Medulla oblongata (tissue), 1 donor: ENCODE measurements at regions not wholly inside any gene's neighbourhood (a gene's known extent, or its start where the extent isn't known, plus 50 kb on each side); places are given as distances from the start of the nearest gene placed in this dataset.

ENCODE experiments used
- DNase-seq: peaks from one replicate; pipeline ENCODE4 v3.0.0-alpha.2; 2015; ENCODE audit errors: extremely low spot score

- DNase-seq: no peak
Observed at GRCh38 chr6:121998631-121999030, 400.8 kb upstream of the HSF2 start.

GRCh38 chr6:121999456-122000065 is 399.9 kb upstream of the HSF2 start:
- no peak for DNase-seq

GRCh38 chr6:122005661-122006060 is 393.8 kb upstream of the HSF2 start:
- DNase-seq: no peak

GRCh38 chr6:122007339-122007738 is 392.1 kb upstream of the HSF2 start:
- DNase-seq: no peak

GRCh38 chr6:122008101-122008999 is 391.1 kb upstream of the HSF2 start:
- DNase-seq: no peak

- no peak for DNase-seq
Observed at GRCh38 chr6:122009000-122009350, 390.5 kb upstream of the HSF2 start.

GRCh38 chr6:122012578-122012977 is 386.9 kb upstream of the HSF2 start:
- DNase-seq: no peak

GRCh38 chr6:122014961-122015360 is 384.5 kb upstream of the HSF2 start:
- no peak for DNase-seq

GRCh38 chr6:122020588-122021264 is 378.7 kb upstream of the HSF2 start:
- DNase-seq: no peak

- DNase-seq: no peak
Observed at GRCh38 chr6:122025104-122025503, 374.3 kb upstream of the HSF2 start.

GRCh38 chr6:122026582-122027369 is 372.7 kb upstream of the HSF2 start:
- DNase-seq: no peak

GRCh38 chr6:122028933-122029522 is 370.4 kb upstream of the HSF2 start:
- DNase-seq: no peak

GRCh38 chr6:122033564-122034181 is 365.8 kb upstream of the HSF2 start:
- DNase-seq: peak; percentile 68

- no peak for DNase-seq
Observed at GRCh38 chr6:122035173-122035572, 364.3 kb upstream of the HSF2 start.

- DNase-seq: no peak
Observed at GRCh38 chr6:122040261-122040660, 359.2 kb upstream of the HSF2 start.

GRCh38 chr6:122042380-122042779 is 357.1 kb upstream of the HSF2 start:
- DNase-seq: no peak

GRCh38 chr6:122042960-122043735 is 356.3 kb upstream of the HSF2 start:
- no peak for DNase-seq

- no peak for DNase-seq
Observed at GRCh38 chr6:122048570-122048969, 350.9 kb upstream of the HSF2 start.

GRCh38 chr6:122049341-122049740 is 350.1 kb upstream of the HSF2 start:
- peak; percentile 20 for DNase-seq

GRCh38 chr6:122050242-122050755 is 349.2 kb upstream of the HSF2 start:
- DNase-seq: no peak
